Naive B cell (primary cell): ENCODE measurements at regions not wholly inside any gene's neighbourhood (a gene's known extent, or its start where the extent isn't known, plus 50 kb on each side); places are given as distances from the start of the nearest gene placed in this dataset.
"Not testable (repeated sequence)": the region's sequence is repeated elsewhere in the genome, so short reads cannot be mapped to it uniquely, and the experiment has no call there.

Experiments used
- ATAC-seq, 2 donors: fragments of 150-1000 bp; cut with Tn5 transposase; 2 replicates each; pipeline ENCODE4 v1.10.0; 2021; ENCODE audit warnings: low read depth in 2 of 2, mild to moderate bottlenecking in 2 of 2, moderate library complexity in 2 of 2
- DNase-seq: peaks from one replicate; pipeline ENCODE4 v3.0.0; 2022
- H3K27ac Mint-ChIP-seq, 6 donors: one replicate each; pipeline ENCODE4 v1.8.0; 2020 to 2022; ENCODE audit warnings: mild to moderate bottlenecking in 6 of 6, mixed read lengths in 6 of 6, moderate library complexity in 5 of 6, inconsistent platforms in 2 of 6
- H3K27me3 Mint-ChIP-seq, 3 donors: one replicate each; pipeline ENCODE4 v1.8.0; 2021 to 2022; ENCODE audit warnings: mixed read lengths in 3 of 3, mild to moderate bottlenecking in 1 of 3
- H3K36me3 Mint-ChIP-seq, 2 donors: one replicate each; pipeline ENCODE4 v1.8.0; 2020 to 2022; ENCODE audit warnings: mixed read lengths in 2 of 2, inconsistent platforms in 1 of 2, mild to moderate bottlenecking in 1 of 2
- H3K4me1 Mint-ChIP-seq, 3 donors: one replicate each; pipeline ENCODE4 v1.8.0; 2020 to 2022; ENCODE audit warnings: mixed read lengths in 3 of 3, inconsistent platforms in 1 of 3, mild to moderate bottlenecking in 1 of 3, moderate library complexity in 1 of 3
- H3K4me3 Mint-ChIP-seq, 8 donors: one replicate each; pipeline ENCODE4 v1.8.0; 2020 to 2022; ENCODE audit warnings: mild to moderate bottlenecking in 8 of 8, mixed read lengths in 8 of 8, moderate library complexity in 8 of 8, inconsistent platforms in 2 of 8
- H3K9me3 Mint-ChIP-seq, 7 donors: one replicate each; pipeline ENCODE4 v1.8.0; 2020 to 2022; ENCODE audit warnings: mixed read lengths in 7 of 7, mild to moderate bottlenecking in 5 of 7, inconsistent platforms in 2 of 7, moderate library complexity in 1 of 7

DNA sequence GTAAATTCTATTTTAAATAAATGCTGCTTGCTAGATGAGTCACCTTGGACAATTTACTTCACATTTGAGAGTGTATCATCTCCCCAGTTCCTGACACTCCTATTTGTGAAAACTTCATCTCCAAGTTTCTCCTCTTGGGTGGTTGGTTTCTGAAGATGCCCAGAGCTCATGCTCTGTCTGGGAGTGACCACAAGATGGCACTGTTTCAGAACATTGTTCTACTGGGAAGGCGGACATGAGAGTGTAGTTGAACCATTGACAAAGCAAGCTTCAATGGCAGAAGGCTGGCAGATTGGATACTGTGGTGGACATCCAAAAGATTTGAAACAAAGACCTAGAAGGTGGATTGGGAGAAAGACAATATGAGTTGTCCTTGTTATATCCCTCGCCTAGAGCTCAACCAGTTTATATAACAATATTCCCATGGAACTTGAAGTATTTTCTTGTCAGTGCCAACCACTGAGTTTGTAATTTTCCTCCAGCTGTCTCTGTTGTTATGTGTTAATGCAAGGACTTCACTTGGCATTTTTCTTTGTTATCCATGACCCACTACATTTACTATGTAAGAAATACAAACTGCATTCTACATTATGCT lies 234.3 kb upstream of the ANKH start:
- no peak overlapping the region for H3K4me3 Mint-ChIP-seq
- ATAC-seq = no peak
- H3K36me3 Mint-ChIP-seq = no peaks in the 10 kb centered on the region
- H3K4me1 Mint-ChIP-seq = no peaks in the 10 kb centered on the region
- H3K27ac Mint-ChIP-seq = no peak overlapping the region
- DNase-seq = no peak
- peaks cover under 1 to 8% (median 8%) of the 10 kb centered on the region in 3 donors for H3K27me3 Mint-ChIP-seq
- peaks cover 0 to 6% (median under 1%) of the 10 kb centered on the region in 7 donors for H3K9me3 Mint-ChIP-seq

DNA sequence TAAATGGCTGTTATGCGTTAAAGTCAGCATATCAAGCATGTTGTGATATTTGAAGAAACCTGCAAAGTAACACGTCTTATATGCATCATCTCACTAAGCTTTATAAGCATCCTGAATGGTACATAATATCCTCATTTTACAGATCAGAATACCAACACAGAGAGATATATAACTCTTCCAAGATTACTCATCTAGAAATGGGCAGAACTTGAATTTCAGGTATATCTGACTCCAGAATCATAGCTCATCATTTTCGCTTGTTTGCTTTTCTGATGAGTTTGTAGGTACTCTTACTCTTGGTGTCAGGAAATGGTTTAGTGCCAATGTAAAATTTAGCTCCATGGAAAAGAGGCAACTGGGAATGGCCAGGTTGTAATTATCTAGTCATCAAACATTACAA lies 232.3 kb upstream of the ANKH start:
- Mint-ChIP-seq H3K4me3 (no peak overlapping the region), H3K27ac (no peak overlapping the region), H3K4me1 (no peaks in the 10 kb centered on the region), H3K36me3 (no peaks in the 10 kb centered on the region), H3K27me3 (peaks cover 8 to 17% (median 8%) of the 10 kb centered on the region in 3 donors), H3K9me3 (peaks cover 0 to 10% (median 4%) of the 10 kb centered on the region in 7 donors)
- ATAC-seq (no peak), DNase-seq (no peak)

DNA sequence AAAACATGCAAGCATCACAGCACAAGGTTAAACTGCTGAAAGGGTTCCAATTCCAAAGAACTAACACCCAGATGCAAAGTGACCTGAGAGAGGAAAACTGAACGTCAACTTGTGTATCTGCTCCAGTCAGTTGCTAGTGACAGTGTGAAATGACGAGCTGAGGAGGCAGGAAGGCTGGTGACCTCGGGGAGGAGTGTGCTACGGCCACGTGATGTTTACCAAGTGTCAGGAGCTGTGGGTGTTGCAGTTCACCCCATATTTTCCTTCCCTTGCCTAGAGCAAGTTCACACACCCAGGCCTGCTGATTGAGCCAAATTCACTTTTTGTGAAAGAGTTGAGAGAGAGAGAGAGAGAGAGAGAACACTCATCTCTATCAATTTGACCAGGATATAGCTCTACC lies 231.6 kb upstream of the ANKH start:
- Mint-ChIP-seq H3K27me3 (peaks cover 8 to 17% (median 8%) of the 10 kb centered on the region in 3 donors), H3K4me3 (no peak overlapping the region), H3K27ac (no peak overlapping the region), H3K9me3 (peaks cover 0 to 10% (median 4%) of the 10 kb centered on the region in 7 donors), H3K36me3 (no peaks in the 10 kb centered on the region), H3K4me1 (no peaks in the 10 kb centered on the region)
- DNase-seq (no peak), ATAC-seq (no peak)

DNA sequence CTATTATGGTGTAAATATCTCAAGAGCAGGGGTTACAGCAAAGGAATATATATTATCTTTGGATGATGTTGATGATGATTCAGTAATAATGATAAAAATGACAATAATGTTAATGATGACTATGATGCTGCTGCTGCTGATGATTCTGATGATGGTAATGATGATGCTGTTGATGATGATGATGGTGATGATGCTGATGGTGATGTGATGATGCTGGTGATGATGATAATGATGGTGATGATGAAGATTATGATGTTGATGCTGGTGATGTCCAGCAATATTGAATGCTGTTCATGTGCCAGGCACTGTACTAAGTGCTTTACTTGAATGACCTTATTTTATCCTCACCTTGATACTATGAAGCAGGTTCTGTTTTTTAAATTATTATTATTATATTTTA lies 226.0 kb upstream of the ANKH start:
- no peaks in the 10 kb centered on the region for H3K36me3 Mint-ChIP-seq
- H3K27me3 Mint-ChIP-seq = peaks cover 0 to 17% (median 0%) of the 10 kb centered on the region in 3 donors
- no peak overlapping the region for H3K4me3 Mint-ChIP-seq
- ATAC-seq (no peak), DNase-seq (no peak)
- H3K9me3 Mint-ChIP-seq = peaks cover 0 to 14% (median 8%) of the 10 kb centered on the region in 7 donors
- no peaks in the 10 kb centered on the region for H3K4me1 Mint-ChIP-seq
- H3K27ac Mint-ChIP-seq = no peak overlapping the region

DNA sequence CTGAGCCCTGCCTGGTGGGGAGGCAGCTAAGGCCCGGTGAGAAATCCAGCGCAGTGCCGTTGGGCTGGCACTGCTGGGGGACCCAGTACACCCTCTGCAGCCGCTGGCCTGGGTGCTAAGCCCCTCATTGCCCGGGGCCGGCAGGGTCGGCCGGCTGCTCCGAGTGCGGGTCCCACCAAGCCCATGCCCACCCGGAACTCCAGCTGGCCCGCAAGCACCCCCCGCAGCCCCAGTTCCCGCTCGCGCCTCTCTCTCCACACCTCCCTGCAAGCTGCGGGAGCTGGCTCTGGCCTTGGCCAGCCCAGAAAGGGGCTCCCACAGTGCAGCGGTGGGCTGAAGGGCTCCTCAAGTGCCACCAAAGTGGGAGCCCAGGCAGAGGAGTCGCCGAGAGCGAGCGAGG lies 225.1 kb upstream of the ANKH start:
- DNase-seq, H3K27ac Mint-ChIP-seq, H3K4me3 Mint-ChIP-seq, ATAC-seq, H3K36me3 Mint-ChIP-seq, H3K4me1 Mint-ChIP-seq: not testable (repeated sequence)
- peaks cover 0 to 14% (median 8%) of the 10 kb centered on the region in 7 donors for H3K9me3 Mint-ChIP-seq
- peaks cover 0 to 17% (median 0%) of the 10 kb centered on the region in 3 donors for H3K27me3 Mint-ChIP-seq

DNA sequence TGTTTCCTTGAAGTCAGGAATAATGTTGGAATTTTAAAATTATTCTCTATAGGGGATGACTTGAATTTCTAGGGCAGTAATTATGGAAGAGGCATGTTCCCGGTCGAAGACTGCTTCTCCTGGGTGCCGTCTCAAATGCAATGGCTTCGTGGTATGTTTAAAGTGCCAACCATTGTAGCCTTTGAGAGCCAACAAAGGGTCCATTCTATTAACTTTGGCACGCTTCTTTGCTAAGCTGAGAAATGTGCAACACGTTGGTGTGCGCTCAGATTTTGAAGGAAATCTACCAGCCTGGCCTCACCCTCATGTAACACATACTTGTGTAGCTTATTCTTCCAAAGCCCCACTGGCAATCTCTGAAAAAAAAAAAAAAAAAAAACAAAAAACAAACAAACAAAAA lies 221.2 kb upstream of the ANKH start:
- Mint-ChIP-seq H3K36me3 (no peaks in the 10 kb centered on the region), H3K27me3 (peaks cover 0 to 4% (median 0%) of the 10 kb centered on the region in 3 donors), H3K4me3 (no peak overlapping the region), H3K27ac (no peak overlapping the region), H3K4me1 (no peaks in the 10 kb centered on the region), H3K9me3 (peaks cover 0 to 14% (median 4%) of the 10 kb centered on the region in 7 donors)
- DNase-seq (no peak), ATAC-seq (no peak)

DNA sequence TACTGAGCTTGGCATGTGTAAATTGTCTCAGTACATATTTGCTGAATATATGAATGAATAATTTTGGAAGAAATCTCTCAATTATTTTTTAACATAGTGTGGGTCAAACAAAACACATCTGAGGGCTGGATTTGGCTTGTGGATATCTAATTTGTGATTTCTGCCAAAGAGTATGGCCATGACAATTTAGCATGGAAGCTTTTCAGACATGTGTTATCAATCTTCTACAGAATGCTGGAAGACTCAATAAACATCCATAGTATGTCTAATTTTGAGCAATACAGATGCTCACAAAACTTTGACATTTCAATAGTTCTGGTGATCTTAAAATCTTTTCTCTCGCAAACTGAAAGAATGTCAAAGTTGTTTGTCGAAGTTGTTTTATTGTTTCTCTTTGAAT lies 214.1 kb upstream of the ANKH start:
- Mint-ChIP-seq H3K27ac (no peak overlapping the region), H3K27me3 (peaks cover 0 to 4% (median 0%) of the 10 kb centered on the region in 3 donors), H3K4me1 (no peaks in the 10 kb centered on the region), H3K4me3 (no peak overlapping the region), H3K9me3 (peaks cover 0 to 11% (median 3%) of the 10 kb centered on the region in 7 donors), H3K36me3 (no peaks in the 10 kb centered on the region)
- DNase-seq (no peak), ATAC-seq (no peak)

DNA sequence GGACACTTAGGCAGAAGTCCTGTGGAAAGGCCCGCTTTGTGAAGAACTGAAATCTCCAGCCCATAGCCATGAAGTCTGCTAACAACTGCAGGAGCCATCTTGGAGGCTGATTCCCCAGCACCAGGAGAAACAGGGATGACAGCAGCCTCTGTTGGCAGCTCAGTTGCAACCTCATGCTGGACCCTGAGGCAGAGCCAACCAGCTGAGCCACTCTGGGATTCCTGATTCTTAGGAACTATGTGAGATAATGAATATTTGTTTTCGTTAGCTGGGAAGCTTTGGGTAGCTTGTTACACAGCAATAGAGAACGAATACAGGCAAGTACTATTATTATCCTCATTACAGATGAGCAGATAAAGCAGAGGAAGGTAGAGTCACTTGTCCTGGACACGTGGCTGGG lies 210.5 kb upstream of the ANKH start:
- H3K4me3 Mint-ChIP-seq = no peak overlapping the region
- H3K9me3 Mint-ChIP-seq = peaks cover 0 to 9% (median 0%) of the 10 kb centered on the region in 7 donors
- no peak overlapping the region for H3K27ac Mint-ChIP-seq
- H3K36me3 Mint-ChIP-seq = no peaks in the 10 kb centered on the region
- DNase-seq (no peak), ATAC-seq (no peak)
- peaks cover 0 to 12% (median 9%) of the 10 kb centered on the region in 3 donors for H3K27me3 Mint-ChIP-seq
- no peaks in the 10 kb centered on the region for H3K4me1 Mint-ChIP-seq

DNA sequence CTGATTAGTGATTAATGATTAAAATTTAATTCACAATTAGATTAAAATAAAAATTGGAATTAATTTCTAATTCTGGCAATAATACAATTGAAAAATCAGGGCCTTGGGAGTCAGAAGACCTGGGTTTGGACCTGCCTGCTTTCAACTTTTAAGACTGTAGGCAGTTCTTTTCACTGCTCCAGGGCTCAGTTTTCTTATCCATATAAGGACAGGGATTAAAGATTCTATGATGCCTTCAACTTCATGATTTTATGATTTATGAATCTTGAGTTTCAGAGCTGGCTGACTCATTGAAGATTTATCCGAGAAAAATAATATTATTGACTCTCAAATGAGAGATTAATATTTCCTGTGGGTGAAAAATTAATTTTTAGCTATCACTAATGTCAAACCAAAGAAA lies 208.6 kb upstream of the ANKH start:
- Mint-ChIP-seq H3K36me3 (no peaks in the 10 kb centered on the region), H3K9me3 (peaks cover 0 to 9% (median 0%) of the 10 kb centered on the region in 7 donors), H3K4me1 (no peaks in the 10 kb centered on the region), H3K27me3 (peaks cover 6 to 12% (median 9%) of the 10 kb centered on the region in 3 donors), H3K4me3 (no peak overlapping the region), H3K27ac (no peak overlapping the region)
- DNase-seq (no peak), ATAC-seq (no peak)

DNA sequence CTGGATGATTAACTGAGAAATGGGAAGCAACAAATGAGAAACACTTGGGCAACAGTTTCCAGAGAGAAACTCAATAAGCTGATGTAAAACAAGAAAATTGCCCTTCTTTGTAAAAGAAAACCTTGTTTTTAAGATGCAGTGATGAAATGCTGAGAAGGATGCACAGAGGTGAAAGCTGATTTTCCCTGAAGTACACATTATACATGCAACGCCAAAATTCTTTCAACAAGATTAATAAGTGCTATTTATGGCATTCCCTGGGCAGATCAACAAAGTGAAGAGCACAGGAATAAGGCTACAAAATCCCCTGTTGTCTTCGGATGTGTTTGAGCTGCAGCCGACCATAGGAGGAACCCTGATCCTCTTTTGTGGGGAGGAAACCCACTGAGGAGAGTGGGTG lies 208.0 kb upstream of the ANKH start:
- no peak for ATAC-seq
- peaks cover 0 to 9% (median 0%) of the 10 kb centered on the region in 7 donors for H3K9me3 Mint-ChIP-seq

DNA sequence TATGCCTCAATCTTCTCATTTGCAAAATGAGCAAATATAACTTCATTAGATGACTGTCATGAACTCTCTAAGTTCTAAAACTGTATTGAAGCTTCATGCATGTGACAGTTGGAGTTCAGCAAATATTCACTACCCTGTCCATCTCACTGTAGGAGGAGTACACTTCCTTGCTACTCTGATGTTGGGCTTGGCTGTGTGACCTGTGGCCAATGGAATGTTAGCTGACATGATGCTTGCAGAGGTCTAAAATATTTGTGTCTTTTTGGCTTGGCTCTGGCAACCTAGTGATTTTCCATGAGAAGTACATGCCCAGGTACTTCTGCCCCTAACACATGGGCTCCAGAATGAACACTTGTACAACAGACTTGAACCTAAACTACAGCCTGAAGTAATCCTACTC lies 203.1 kb upstream of the ANKH start:
- Mint-ChIP-seq H3K27ac (no peak overlapping the region), H3K36me3 (no peaks in the 10 kb centered on the region), H3K4me3 (no peak overlapping the region), H3K9me3 (peaks cover 0 to 7% (median 0%) of the 10 kb centered on the region in 7 donors), H3K27me3 (peaks cover 6 to 12% (median 9%) of the 10 kb centered on the region in 3 donors), H3K4me1 (no peaks in the 10 kb centered on the region)
- DNase-seq (no peak), ATAC-seq (no peak)

More for the DNA sequence above, 208.0 kb upstream of the ANKH start:
- DNase-seq = no peak
- Mint-ChIP-seq H3K4me3 (no peak overlapping the region), H3K27me3 (peaks cover 6 to 12% (median 9%) of the 10 kb centered on the region in 3 donors), H3K27ac (no peak overlapping the region), H3K4me1 (no peaks in the 10 kb centered on the region), H3K36me3 (no peaks in the 10 kb centered on the region)

DNA sequence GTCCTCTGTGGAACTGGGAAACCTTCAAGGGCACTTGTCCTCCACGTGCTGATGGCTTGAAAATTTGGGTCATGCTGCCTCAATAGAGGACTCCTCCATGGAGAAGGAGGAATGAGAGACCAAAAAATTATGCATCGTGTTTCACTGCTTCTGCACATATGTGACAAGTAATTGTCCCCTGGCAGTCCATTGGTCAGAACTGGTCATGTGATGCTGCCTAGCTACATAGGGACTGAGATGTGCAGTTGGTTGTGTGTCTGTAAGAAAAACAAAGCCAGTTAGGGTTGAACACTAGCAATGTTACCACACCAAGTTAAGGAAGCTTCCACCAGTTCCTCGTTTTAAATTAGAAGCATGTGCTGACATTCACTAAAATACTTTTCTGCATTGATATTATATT lies 201.9 kb upstream of the ANKH start:
- no peak for DNase-seq
- no peak for ATAC-seq
- Mint-ChIP-seq H3K27ac (no peak overlapping the region), H3K4me3 (no peak overlapping the region), H3K27me3 (peaks cover 6 to 12% (median 9%) of the 10 kb centered on the region in 3 donors), H3K9me3 (peaks cover 0 to 7% (median 0%) of the 10 kb centered on the region in 7 donors), H3K4me1 (no peaks in the 10 kb centered on the region), H3K36me3 (no peaks in the 10 kb centered on the region)

DNA sequence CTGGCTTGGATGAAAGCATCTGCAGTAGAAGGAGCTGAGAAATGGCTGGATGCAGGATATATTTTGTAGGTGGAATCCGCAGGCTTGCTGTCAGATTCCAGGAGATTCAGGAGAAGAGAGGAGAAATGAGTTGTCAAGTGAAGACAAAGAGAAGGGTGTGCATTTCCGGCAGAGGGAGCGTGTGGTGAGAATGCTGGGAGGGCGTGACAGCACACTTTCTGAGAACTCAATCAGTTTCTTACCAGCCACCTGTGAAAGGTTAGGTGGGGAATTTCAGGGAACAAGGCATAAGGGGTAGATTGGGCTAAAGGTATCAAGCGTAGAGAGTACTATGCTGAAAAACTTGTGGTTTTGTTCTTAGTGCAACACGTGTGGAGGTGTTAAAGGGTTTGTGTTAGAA lies 199.3 kb upstream of the ANKH start:
- no peak for DNase-seq
- H3K27ac Mint-ChIP-seq = peak overlapping the region in 1 of 6 donors; percentile 6
- no peaks in the 10 kb centered on the region for H3K27me3 Mint-ChIP-seq
- H3K4me3 Mint-ChIP-seq = no peak overlapping the region
- no peak for ATAC-seq
- peaks cover 0 to 12% (median 2%) of the 10 kb centered on the region in 7 donors for H3K9me3 Mint-ChIP-seq
- H3K36me3 Mint-ChIP-seq = no peaks in the 10 kb centered on the region
- H3K4me1 Mint-ChIP-seq = no peaks in the 10 kb centered on the region

DNA sequence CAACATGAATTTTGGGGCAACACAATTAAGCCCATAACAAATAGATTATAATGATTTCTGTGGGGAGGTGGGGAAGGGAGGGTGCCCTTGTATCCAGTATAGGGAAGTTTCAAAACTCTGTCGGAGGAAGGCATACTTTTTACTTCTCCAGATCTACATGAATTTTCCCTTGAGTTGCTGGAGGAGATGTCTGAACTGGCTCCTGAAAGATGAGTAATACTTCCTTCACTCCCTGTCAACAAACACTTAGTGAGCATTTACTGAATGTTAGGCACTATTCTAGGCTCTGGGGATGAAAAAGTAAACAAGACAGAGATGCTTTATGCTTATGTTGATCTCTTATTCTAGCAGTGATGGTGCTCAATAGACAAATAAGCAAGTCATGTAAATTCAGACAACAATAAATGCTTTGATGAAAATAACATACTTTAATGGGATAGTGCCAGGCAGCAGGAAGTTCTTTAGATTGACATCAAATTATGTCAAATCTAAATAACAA lies 197.9 kb upstream of the ANKH start:
- no peak overlapping the region for H3K27ac Mint-ChIP-seq
- ATAC-seq = no peak
- H3K36me3 Mint-ChIP-seq = no peaks in the 10 kb centered on the region
- no peaks in the 10 kb centered on the region for H3K4me1 Mint-ChIP-seq
- H3K4me3 Mint-ChIP-seq = no peak overlapping the region
- H3K9me3 Mint-ChIP-seq = peaks cover 0 to 12% (median 4%) of the 10 kb centered on the region in 7 donors
- peaks cover 0 to 3% (median 0%) of the 10 kb centered on the region in 3 donors for H3K27me3 Mint-ChIP-seq
- DNase-seq = no peak
